Head of caudate nucleus (tissue), 42 donors: ENCODE measurements at regions not wholly inside any gene's neighbourhood (a gene's known extent, or its start where the extent isn't known, plus 50 kb on each side); places are given as distances from the start of the nearest gene placed in this dataset.
"Not testable (repeated sequence)": the region's sequence is repeated elsewhere in the genome, so short reads cannot be mapped to it uniquely, and the experiment has no call there.

Source experiments
- DNase-seq, 42 donors: peaks; one replicate each; pipeline versions ENCODE4 v3.0.0 to v3.0.0-alpha.2; 2020 to 2021; ENCODE audit warnings: mixed read lengths in 7 of 42
- intact Hi-C: fragments of 100-400 bp; cut with DNase I; formaldehyde crosslinking; loops from one replicate; pipeline ENCODE4 v1.15.0; 2022

DNA sequence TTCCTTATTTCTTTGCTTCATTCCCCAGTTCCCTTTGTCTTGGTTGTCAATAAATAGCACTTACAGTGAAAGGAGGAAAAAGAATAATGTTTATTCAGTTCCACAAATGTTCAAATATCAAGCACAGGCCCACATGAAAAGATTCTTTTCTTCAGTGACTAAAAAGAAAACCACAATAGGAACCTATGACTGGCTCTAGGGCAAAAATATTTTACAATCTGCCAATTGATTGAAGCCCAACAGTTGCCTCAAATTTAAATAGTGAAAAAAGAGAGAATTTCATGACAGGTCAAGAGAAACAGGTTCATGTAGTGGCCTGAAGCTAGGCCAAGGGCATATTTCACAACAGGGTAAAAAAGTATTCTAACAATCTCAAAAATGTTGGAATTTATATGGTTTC is 553.8 kb downstream of the CENPC start:
- intact Hi-C loops: no loop called here
- no peak for DNase-seq

GRCh38 chr4:66974665-66975064 is 570.6 kb downstream of the CENPC start:
- no peak for DNase-seq
- intact Hi-C loops: no loop called here

GRCh38 chr4:66972087-66972486 is 573.2 kb downstream of the CENPC start:
- DNase-seq: no peak
- intact Hi-C loops: no loop called here

DNA sequence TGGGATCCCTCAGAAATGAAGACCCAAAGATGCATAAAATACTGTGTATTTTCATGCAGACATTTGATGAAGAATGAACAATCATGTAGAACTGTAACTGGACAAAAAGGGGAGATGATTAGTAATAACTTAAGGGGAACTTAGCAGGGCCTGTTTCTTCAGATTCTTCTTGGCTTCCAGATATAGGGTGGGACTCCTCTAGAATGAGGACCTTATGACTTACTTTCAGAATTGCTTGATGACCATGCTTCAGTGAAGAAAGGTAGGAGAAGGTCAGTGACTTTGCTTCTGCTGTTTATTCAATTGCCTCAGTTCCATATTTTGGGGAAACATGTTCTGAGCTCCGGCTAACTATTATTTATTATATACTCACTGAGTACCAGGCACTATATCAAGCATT is 580.8 kb downstream of the CENPC start:
- intact Hi-C loops: no loop called here
- no peak for DNase-seq

DNA sequence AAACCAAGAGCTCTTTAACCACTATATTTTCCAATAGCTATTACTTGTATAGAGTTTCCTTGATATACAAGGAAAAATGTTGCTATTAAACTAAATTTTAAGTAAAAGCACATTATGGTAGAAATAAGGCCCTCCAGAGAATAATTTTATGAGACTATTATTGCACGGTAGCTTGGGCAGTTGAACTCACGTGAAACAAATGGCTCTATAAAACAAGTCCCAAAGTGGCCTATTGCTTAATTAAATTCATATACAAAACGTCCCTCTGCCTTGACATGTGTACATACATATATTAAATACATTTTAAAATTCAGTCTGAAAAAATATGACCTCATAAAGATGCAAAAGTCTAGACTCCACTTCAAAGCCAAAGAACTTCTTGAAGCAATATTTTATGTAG is 582.2 kb downstream of the CENPC start:
- intact Hi-C loops: no loop called here

DNA sequence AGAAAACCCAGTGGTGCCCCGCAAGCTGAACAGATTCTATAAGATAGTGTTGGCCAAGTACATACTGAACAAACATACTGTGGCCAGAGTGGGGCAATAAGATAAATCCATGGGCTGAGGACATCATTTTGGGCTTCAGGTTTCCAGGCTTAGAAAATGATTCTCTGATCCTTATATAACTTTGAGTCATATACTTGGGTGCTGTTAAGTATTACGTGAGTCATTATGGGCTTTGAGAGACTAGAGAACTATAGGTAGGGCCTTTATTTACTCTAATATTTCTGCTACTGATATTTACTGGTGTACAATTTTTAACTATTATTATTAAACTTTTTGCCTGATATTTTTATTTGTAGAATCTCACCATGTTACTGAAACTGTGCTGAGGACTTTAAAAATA is 586.1 kb downstream of the CENPC start:
- intact Hi-C loops: no loop called here

More for the DNA sequence above, 582.2 kb downstream of the CENPC start:
- DNase-seq: no peak

GRCh38 chr4:66956852-66957251 is 588.5 kb downstream of the CENPC start:
- DNase-seq: no peak
- intact Hi-C loops: no loop called here

More for the DNA sequence above, 586.1 kb downstream of the CENPC start:
- DNase-seq: no peak

- intact Hi-C loops: no loop called here
- DNase-seq: no peak
Measured at GRCh38 chr4:66956426-66956825, 588.9 kb downstream of the CENPC start.

- intact Hi-C loops: no loop called here
- DNase-seq: no peak
Measured at GRCh38 chr4:66955784-66956183, 589.5 kb downstream of the CENPC start.

DNA sequence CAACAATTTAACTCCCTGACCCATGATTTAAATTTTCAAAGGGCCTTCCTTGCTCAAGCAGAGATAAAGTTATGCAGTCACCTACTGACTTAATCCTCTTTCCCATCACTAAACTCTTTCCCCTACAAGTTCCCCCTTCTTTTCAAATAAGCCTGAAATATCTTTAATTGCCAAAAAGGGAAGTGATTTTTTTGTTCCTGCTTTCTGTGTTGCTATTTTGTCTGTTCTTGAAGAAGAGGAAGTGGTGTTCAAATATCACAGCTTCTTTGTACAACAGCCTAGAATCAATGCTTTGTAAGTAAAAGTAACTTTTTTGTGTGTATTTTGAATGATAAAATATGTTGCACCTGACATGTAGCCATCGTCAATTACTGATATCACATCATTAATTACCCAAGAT is 595.9 kb downstream of the CENPC start:
- no peak for DNase-seq
- intact Hi-C loops: no loop called here

- no peak for DNase-seq
- intact Hi-C loops: no loop called here
Measured at GRCh38 chr4:66946761-66947160, 598.5 kb downstream of the CENPC start.

DNA sequence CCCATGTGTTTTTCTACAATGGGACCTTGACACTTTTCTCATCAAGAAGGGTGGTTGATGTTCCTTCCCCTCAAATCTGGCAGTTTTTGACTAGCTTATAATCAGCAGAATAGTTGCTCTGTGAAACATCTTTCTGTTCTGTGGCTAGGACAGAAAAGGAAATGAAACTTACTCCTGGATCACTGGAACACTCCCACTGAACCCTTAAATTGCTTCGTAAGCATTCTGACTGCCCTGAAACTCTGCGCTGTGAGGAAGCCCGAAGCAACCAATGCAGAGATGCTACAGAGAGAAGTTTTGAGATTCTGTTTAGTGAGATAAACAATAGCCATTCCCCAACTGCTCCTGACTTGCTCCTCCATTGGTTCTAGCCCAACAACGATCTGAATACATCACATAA is 602.2 kb downstream of the CENPC start:
- intact Hi-C loops: no loop called here
- DNase-seq: peak in 11 of 42 donors; percentile 8 to 40 (median 14)

DNA sequence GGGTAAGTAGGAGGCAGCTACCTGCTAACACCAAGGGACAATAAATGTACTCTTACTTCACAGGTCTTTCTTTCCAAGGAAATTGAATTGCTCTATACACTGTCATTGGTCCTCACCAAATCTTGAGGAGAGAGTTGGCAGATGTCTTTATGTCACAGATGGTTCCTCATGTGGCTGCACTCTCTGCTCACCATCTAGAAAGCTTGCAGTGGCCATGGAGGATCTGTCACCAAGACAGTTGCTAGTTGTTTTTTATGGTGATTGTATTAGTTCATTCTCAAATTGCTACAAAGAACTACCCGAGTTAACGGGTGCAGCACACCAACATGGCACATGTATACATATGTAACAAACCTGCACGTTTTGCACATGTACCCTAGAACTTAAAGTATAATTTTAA is 613.3 kb downstream of the CENPC start:
- DNase-seq, intact Hi-C loops: not testable (repeated sequence)

DNA sequence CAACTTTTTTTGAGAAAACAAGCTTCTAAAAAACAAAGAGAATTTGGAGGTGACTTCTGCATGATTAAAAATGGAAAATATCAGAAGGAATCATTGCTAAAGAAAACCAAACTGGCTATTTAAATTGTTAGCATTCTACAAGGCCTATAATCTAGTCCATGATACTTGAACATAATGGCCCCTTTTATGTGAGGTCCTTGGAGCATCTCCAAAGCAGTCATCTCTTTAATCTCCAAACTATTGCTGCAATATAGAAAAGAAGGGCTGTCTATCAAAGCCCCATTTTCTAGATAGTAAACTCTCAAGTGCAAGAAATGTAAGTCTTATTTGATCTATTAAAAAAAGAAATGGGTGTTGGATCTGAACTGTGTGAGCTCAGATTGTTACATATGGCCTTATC is 615.1 kb downstream of the CENPC start:
- DNase-seq: no peak
- intact Hi-C loops: no loop called here

DNA sequence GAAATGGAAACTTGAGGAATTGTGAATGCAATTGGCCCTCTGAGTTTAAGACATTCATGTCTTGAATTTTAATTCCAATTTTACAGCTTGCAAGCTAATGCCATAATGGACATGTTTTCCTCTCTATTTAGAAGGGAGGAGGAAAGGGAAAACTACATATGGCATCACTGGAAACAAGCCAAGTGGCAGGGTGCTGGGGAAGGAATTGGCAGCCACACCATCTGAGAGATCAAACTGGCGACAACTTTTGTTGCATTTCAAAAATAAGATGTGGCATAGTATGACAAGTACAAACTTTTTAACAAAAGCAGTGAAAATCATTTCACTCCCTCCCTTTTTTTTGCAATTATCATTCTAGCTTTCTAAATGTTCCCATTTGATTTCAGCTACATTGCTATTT is 615.6 kb downstream of the CENPC start:
- intact Hi-C loops: no loop called here
- no peak for DNase-seq

DNA sequence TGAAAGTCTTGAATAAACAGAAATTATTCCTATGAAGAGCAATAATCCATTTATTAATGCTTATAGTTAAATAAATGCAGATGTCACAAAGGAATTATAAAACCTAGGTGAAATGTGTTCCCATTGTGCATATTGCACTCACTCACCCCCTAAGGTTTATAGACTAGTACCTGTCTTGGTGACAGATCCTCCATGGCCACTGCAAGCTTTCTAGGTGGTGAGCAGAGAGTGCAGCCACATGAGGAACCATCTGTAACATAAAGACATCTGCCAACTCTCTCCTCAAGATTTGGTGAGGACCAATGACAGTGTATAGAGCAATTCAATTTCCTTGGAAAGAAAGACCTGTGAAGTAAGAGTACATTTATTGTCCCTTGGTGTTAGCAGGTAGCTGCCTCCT is 616.4 kb downstream of the CENPC start:
- DNase-seq, intact Hi-C loops: not testable (repeated sequence)

- intact Hi-C loops: no loop called here
- DNase-seq: no peak
Measured at GRCh38 chr4:66927937-66928336, 617.4 kb downstream of the CENPC start.

DNA sequence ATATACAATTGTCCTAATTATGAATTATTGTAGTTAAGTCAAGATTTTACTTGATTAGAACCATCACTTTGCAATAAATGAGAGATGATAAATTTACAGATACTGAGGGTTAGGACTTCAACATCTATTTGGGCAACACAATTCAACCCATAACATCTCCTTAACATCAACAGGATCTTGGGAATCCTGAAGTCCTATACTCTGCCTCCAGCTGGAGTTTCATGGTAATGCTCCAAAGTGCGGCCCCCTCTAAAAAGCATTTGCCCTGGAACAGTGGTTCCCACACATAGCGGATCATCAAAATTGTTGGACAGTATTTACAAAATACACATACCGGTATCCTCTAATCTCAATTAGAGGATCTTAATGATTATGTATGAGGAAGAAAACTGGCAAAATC is 618.6 kb downstream of the CENPC start:
- no peak for DNase-seq

DNA sequence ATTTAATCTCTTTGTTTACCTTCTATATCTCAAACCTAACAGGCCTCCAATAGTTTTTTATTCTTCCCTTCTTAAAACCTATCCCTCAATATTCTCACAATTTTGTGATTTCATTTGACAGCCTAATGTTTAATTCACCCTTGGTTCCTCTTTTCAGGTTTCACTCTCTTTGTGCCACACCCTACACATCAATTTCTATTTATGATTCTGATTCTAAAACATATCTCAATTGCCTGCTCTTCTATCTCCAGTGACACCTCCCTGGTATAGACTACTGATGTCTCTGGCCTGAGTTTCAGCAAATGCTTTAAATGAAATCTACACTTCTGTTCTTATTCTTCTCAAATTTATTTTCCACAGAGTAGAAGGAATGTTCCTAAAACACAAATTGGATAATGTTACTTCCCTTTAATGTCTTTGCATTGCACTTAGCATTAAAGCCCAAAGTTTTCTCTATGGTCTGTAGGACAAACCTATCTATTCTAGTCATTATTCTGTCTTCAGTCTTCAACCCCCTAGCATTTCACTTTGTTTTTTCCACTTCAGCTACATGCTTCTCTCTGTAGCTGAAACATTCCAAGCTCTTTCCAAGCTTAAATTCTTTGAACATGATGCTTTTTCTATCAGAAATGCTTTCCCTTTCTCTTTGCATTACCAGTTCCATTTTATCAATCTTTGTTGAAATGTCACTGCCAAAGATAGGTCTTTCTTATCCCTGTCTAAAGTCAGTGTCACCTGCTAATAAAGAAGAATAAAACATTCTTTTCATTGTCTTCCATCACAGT is 622.0 kb downstream of the CENPC start:
- intact Hi-C loops: no loop called here
- DNase-seq: no peak

More for the DNA sequence above, 618.6 kb downstream of the CENPC start:
- intact Hi-C loops: no loop called here

DNA sequence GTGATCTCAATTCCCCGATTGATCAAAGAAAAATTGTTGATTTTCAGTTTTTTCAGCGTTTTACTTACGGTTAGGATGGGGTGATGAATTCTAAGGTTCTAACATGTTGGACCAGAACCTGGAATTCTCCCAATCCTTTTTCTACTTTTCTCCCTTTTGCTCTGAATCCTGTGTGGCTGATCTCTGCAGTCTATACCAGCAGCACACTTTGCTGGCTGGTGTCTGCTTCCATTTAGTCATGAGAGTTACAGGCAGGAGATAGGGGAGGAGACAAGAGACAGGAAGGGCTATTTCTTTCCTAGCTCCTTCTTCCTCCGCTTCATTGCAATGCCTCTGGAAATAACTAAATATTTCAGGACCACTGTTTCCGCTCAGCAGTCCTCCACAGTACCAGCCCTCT is 623.9 kb downstream of the CENPC start:
- intact Hi-C loops: no loop called here
- DNase-seq: no peak

GRCh38 chr4:66920514-66920913 is 624.8 kb downstream of the CENPC start:
- intact Hi-C loops: no loop called here
- DNase-seq: no peak
